ENCODE measurements at regions not wholly inside any gene's neighbourhood (a gene's known extent, or its start where the extent isn't known, plus 50 kb on each side); places are given as distances from the start of the nearest gene placed in this dataset.
A peak's percentile ranks its signal among the peaks of the same experiment; 100 is the strongest.

DNA sequence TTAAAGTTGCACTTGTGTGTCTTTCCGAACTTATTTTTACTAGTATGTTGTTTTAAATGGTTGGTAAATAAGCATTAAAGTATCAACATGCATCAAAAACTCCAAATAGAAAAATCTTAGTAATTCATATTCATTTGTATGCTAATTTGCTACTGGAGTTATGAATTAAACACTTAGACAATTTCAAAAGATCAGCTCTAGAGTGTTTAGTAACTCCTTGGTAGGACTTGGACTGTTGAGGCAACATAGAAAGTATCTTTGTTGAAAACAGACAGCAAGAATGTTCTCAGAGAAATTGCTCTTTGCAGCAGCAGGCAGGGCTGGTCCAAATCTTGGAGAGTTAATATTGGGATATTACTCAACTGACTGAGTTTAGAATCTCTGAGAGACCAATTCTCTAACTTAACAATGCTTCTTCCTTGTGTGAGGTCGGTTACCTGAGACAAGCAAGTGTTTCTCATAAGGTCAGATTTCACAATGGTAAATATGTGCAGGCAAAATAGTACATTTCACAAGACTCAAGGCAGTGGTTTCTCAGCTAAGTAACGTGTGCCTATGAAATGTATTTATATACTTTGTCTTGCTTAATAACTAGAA is 147.8 kb upstream of the IL12A start:
- intact Hi-C loops (cut with DNase I), result loop anchor here (5.0 kb wide), 1 partner anchor 42 kb away; no protein-coding TSS in a partner anchor
- DNase-seq, result no peak

DNA sequence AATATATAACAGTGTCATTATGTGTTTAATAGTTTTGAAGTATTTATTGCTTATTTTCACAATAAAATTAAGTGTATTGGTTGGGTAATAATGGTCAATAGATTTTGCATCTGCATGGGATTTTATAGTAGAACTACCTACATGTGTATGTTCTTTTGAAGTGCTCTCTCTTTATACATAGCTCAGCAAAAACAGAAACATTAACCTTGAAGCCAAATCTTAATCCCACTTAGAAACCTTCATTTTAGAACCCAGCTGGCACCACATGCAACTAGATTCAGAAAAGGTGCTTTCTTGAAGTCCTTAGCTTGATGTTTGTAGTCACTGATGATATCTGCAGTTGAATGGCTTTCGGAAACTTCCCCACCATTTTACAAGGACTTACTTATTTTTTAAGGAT is 146.9 kb upstream of the IL12A start:
- no peak for DNase-seq
- intact Hi-C loops (cut with DNase I), result loop anchor here (5.0 kb wide), 1 partner anchor 41 kb away; no protein-coding TSS in a partner anchor

GRCh38 chr3:159843840-159844730 is 144.6 kb upstream of the IL12A start:
- DNase-seq, result no peak
- intact Hi-C loops (cut with DNase I), result loop anchor here (5.0 kb wide), 1 partner anchor 38 kb away; no protein-coding TSS in a partner anchor

DNA sequence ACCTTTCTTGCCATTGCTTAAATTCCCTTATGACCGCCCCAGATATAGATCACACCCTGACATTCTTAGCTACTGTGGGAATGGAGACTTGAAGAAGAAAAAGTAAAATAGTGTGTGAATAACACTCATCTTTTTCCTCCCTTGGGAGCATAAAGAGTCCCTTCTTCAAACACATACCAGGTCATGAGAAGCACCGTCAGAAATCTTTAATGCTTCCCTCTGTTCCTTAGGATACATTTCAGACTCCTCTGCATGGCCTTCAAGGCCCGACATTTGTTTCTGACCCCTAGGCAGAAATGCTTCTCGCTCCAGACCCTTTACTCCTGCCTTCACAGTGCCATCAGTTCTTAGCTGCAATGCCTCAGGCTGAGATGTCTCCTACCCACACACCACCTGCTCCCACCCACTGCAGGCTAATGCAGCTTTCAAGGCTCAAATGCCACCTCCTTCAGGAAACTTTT is 143.8 kb upstream of the IL12A start:
- peak in 24 of 42 donors; percentile 30 to 86 (median 62) for DNase-seq
- intact Hi-C loops (cut with DNase I), result loop anchor here (5.0 kb wide), 1 partner anchor 37 kb away; no protein-coding TSS in a partner anchor

DNA sequence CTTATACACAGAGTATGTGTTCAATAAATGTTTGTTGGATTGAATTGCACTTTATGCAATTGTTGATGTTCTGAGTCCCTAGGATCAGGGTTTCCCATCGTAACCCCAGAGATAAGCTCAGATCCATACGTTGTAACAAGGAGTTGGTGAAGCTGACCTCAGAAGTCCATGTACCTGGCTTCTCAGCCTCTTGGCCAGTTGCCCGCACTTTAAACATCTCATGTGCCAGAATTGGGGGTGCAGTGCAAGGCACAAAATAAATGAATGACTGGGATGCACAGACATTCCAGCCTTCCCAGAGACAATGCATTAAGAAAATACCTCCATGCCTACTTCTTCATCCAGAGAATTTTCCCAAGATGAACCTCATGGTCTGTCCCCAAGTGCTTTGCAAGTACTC is 142.9 kb upstream of the IL12A start:
- intact Hi-C loops (cut with DNase I), result no loop called here
- no peak for DNase-seq

DNA sequence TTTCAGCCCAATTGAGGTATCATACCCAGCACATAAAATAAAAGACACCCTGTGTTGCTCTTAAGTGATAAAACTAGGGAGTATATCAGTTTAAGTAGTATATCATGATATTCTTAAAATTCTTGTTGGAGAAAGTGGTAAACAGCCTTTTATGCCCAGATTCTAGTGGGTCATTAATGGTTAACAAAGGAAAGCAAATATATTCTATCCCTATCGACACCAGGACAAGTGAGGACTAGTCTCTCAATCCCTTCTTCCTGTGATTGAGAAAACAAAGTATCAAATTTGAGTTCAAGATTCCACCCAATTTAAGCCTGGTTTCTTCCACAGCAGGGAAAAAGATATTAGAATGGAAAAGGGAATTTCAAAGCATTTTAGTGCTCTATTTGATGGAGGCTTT is 142.4 kb upstream of the IL12A start:
- intact Hi-C loops (cut with DNase I), result no loop called here
- DNase-seq, result no peak

DNA sequence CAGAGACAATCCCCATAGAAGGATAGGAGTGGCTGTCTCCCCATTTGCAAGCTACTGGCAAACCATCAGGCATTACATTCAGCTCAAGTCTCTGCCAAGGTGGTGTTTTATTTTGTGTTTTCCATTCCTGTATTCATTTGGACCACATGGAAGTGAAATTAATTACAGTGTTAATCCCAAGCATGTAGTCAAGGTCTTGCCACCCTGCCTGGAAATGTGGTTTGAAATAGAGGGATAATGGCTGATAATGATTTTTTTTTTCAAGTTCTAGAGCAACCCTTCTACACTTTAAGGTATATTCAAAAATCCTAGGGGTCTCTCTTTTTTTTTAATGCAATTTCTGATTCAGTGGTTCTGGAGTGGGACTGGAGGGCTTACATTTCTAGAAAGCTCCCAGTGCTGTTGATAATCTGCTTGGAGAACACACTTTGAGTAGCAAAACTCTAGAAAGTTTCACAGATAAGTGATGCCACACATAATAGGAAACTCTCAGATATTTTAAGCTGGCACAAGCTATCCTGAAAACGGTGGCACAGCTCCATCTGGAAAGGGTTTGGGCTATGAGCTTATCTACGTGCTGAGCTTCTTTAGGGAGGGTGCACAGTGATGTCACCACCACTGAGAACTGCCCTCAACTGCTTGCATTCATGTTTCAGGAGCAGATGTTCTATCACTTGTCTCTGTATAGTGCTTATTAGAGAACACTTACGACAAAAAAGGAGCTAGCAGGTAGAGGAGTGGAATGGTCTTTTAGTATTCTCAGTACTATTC is 140.1 kb upstream of the IL12A start:
- intact Hi-C loops (cut with DNase I), result no loop called here
- peak in 2 of 42 donors; percentile 43 to 73 for DNase-seq

GRCh38 chr3:159850481-159850880 is 138.2 kb upstream of the IL12A start:
- intact Hi-C loops (cut with DNase I), result no loop called here
- DNase-seq, result no peak

GRCh38 chr3:159852266-159852665 is 136.4 kb upstream of the IL12A start:
- no peak for DNase-seq
- intact Hi-C loops (cut with DNase I), result no loop called here

- intact Hi-C loops (cut with DNase I), result no loop called here
- DNase-seq, result peak; percentile 25 to 89 (median 70)
Observed at GRCh38 chr3:159852821-159853505, 135.7 kb upstream of the IL12A start.

- intact Hi-C loops (cut with DNase I), result no loop called here
Observed at GRCh38 chr3:159853506-159853864, 135.2 kb upstream of the IL12A start.

GRCh38 chr3:159854500-159855124 is 134.0 kb upstream of the IL12A start:
- intact Hi-C loops (cut with DNase I), result no loop called here
- DNase-seq, result no peak

More at GRCh38 chr3:159853506-159853864, 135.2 kb upstream of the IL12A start:
- DNase-seq, result no peak

DNA sequence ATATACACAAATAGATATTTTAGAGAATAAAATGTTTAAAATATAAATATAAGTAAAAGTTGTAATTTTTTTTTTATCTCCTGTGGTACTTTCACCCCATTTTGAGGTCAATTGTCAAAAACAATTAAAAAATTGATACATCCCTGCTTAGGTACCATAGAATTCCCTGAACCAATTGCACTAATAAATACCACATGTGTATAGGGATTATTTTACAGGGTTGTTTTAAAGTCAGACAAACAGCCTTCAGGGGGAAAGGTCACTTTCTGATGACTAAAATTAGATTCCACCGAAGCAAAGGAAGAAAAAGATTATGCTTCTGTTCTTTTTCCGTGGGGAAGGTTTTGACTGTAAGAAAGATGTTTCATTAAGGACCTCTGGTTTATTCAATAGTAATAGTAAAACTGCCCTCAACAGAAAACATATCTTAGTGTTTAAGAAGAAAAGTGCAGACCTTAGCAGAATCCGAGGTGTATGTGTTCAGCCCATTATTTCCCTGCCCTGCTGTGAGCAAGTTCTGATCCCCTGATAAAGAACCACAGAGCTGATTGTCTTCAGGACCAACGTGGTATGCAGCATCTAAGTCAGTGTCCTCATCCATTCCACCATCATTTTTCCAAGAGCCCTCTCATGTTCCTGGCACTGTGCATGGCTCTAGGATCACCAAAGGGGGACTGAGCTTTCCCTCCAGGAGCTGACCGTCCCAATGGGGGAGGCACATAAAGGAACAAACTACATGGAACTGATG is 132.9 kb upstream of the IL12A start:
- intact Hi-C loops (cut with DNase I), result no loop called here
- DNase-seq, result no peak

GRCh38 chr3:159856590-159857104 is 132.0 kb upstream of the IL12A start:
- intact Hi-C loops (cut with DNase I), result no loop called here
- peak in 12 of 42 donors; percentile 29 to 78 (median 58) for DNase-seq

DNA sequence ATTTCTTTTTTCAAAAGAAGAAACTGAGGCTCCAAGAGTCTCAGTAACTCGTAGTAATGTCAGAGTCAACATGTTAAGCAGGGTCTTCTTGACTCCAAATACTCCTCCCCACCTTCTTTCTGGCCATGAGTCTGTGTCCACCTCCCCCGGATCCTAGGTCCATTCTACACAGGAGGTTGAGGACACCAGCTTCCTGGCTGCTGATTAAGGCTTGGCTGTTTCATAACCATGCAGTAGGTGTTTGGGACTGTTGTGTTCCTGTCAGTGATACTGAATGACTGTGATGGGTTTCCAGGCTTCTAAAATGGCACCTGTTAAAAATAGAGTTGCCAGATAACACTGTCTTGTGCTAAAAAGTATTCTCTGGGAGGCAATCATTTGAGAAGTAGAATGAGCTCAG is 130.8 kb upstream of the IL12A start:
- intact Hi-C loops (cut with DNase I), result no loop called here

GRCh38 chr3:159858650-159859049 is 130.0 kb upstream of the IL12A start:
- intact Hi-C loops (cut with DNase I), result no loop called here
- DNase-seq, result no peak

More for the DNA sequence above, 130.8 kb upstream of the IL12A start:
- DNase-seq, result peak in 5 of 42 donors; percentile 35 to 70 (median 57)

GRCh38 chr3:159859424-159859823 is 129.2 kb upstream of the IL12A start:
- intact Hi-C loops (cut with DNase I), result no loop called here
- DNase-seq, result no peak

DNA sequence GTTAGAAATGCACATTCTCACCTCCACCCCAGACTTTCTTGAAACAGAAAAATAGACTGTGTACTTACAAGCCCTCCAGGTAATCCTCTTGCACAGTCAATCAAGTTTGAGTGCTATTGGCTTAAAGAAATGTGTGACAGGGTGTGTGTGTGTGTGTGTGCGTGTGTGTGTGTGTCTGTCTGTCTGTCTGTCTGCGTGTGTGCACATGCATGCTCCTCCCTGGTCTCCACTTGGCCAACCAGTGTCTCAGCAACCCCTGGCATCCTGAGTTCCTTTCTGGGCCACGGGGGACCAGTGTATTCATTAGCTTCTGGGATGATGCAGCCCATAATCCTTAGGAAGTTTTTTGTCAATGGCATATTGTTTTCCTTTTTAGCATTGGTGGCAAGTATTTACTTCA is 128.8 kb upstream of the IL12A start:
- intact Hi-C loops (cut with DNase I), result no loop called here
- DNase-seq, result no peak
